ENCODE measurements at regions not wholly inside any gene's neighbourhood (a gene's known extent, or its start where the extent isn't known, plus 50 kb on each side); places are given as distances from the start of the nearest gene placed in this dataset.

GRCh38 chr20:6954219-6954618 is 186.7 kb downstream of the BMP2 start:
- TF ChIP-seq POLR2A (IDR thresholded peaks at IDR 0.05; ENCODE audit: low read depth, low read length): no peak
- DNase-seq (ENCODE audit: insufficient read length, low spot score) (no peak), FAIRE-seq (no peak)

- FAIRE-seq (no peak), DNase-seq (ENCODE audit: insufficient read length, low spot score) (no peak)
- TF ChIP-seq POLR2A (IDR thresholded peaks at IDR 0.05; ENCODE audit: low read depth, low read length): no peak
These were observed 188.6 kb downstream of the BMP2 start for GRCh38 chr20:6956056-6956455.

- FAIRE-seq: no peak
- DNase-seq (ENCODE audit: insufficient read length, low spot score): no peak
These were observed 189.1 kb downstream of the BMP2 start for GRCh38 chr20:6956574-6956973.

GRCh38 chr20:6959900-6960312 is 192.4 kb downstream of the BMP2 start:
- no peak for FAIRE-seq
- no peak for DNase-seq (ENCODE audit: insufficient read length, low spot score)
- TF ChIP-seq POLR2A (IDR thresholded peaks at IDR 0.05; ENCODE audit: low read depth, low read length): no peak

More at GRCh38 chr20:6956574-6956973, 189.1 kb downstream of the BMP2 start:
- no peak for TF ChIP-seq POLR2A (IDR thresholded peaks at IDR 0.05; ENCODE audit: low read depth, low read length)

GRCh38 chr20:6966721-6967120 is 199.2 kb downstream of the BMP2 start:
- no peak for TF ChIP-seq POLR2A (IDR thresholded peaks at IDR 0.05; ENCODE audit: low read depth, low read length)
- no peak for FAIRE-seq
- DNase-seq (ENCODE audit: insufficient read length, low spot score): no peak

DNA sequence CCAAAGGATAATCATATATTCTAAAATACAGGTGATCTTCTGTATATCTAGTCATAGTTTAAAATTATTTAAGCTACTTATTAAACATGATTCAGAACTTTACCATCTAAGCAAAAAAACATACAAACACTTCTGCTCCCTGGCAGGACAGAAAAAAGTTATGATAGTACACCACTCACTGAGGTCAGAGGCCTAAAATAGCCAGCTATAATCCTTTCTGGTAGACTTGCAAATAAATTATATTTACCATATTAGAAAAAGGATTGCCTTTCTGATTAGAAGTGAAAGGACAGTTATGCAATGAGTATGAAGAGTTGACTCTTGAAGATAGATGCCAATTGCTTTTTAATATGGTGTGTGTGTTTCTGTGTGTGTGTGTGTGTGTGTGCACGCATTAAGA is 207.4 kb downstream of the BMP2 start:
- TF ChIP-seq POLR2A (IDR thresholded peaks at IDR 0.05; ENCODE audit: low read depth, low read length): no peak
- DNase-seq (ENCODE audit: insufficient read length, low spot score): no peak
- no peak for FAIRE-seq

- TF ChIP-seq POLR2A (IDR thresholded peaks at IDR 0.05; ENCODE audit: low read depth, low read length): no peak
- no peak for DNase-seq (ENCODE audit: insufficient read length, low spot score)
- no peak for FAIRE-seq
These were observed 207.8 kb downstream of the BMP2 start for GRCh38 chr20:6975311-6975710.

GRCh38 chr20:6976106-6976900 is 208.8 kb downstream of the BMP2 start:
- no peak for DNase-seq (ENCODE audit: insufficient read length, low spot score)
- no peak for TF ChIP-seq POLR2A (IDR thresholded peaks at IDR 0.05; ENCODE audit: low read depth, low read length)
- no peak for FAIRE-seq

DNA sequence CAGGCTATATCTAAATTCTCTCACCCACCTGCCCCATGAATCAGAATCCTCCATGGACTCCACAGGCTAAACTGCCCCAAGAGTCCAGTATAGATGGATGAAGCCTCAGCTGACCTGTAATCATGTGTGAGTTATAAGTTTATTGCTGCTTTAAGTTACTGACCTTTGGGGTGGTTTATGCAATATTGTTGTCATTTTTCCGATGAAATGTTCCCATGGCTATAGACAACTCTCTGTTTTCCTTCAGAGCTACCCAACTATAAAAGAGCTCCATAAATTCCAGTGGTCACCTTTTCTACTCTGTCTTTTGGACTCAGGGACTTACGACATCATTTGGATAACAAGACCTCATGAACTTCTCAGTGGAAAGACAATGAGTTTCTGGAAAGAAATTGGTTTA is 212.1 kb downstream of the BMP2 start:
- DNase-seq (ENCODE audit: insufficient read length, low spot score) (no peak), FAIRE-seq (no peak)
- TF ChIP-seq POLR2A (IDR thresholded peaks at IDR 0.05; ENCODE audit: low read depth, low read length): no peak

- DNase-seq (ENCODE audit: insufficient read length, low spot score) (no peak), FAIRE-seq (no peak)
- no peak for TF ChIP-seq POLR2A (IDR thresholded peaks at IDR 0.05; ENCODE audit: low read depth, low read length)
These were observed 225.5 kb downstream of the BMP2 start for GRCh38 chr20:6993011-6993410.

DNA sequence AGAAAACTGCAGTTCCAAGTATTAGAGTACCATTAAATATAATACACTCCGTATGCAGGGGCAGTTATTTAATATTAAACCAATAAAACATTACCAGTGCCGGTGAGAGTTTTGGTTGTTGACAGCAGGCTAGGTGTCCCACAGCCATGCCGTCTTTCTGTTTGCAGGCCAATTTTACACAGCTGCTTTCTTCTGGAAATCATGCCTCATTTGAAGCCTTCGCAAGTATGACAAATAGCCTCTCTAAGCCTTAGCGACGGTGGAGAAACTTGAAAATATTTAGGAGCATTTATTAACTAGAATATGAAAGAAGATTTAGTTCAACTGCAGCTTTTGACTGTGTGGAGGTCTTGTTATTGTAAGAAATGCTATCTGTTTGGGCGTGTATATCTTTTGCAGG is 226.0 kb downstream of the BMP2 start:
- TF ChIP-seq POLR2A (IDR thresholded peaks at IDR 0.05; ENCODE audit: low read depth, low read length): no peak
- no peak for DNase-seq (ENCODE audit: insufficient read length, low spot score)
- no peak for FAIRE-seq

DNA sequence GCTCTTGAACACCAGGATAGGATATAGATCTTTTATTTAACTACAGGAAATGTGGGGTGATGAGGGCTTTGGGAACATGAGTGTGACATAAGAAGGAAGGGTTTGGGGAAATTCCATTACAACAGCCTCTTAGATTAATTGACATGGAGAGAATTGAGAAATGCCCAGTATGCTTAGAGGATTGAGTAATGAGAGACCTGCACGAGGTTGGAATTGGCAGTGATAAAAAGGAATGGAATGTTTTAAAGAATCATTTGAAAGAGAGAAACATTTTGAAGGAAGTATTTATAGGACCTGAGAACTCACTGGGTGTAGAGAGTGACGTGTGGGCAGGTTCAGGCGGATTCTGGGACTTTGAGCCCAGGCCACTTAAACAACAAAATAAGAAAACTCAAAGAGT is 227.0 kb downstream of the BMP2 start:
- TF ChIP-seq POLR2A (IDR thresholded peaks at IDR 0.05; ENCODE audit: low read depth, low read length): no peak
- FAIRE-seq (no peak), DNase-seq (ENCODE audit: insufficient read length, low spot score) (no peak)

DNA sequence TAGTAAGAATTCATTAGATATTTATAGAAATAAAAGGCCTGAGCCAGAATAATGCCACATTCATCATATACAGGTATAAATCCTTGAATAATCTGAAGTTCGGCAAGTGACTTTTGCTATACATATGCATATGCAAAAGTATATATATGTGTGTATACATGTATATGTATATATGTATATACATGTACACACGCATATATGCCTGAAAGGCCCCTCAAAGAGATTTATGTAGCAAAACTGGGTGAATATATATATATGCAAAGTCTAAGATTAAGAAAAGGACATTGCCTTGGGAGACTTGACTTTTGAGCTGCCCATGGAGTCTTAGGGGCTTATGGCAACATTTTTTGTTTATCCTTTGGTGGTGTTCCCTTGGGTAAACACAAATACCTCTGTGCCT is 231.4 kb downstream of the BMP2 start:
- DNase-seq (ENCODE audit: insufficient read length, low spot score) (no peak), FAIRE-seq (no peak)
- TF ChIP-seq POLR2A (IDR thresholded peaks at IDR 0.05; ENCODE audit: low read depth, low read length): no peak

GRCh38 chr20:6999381-6999780 is 231.9 kb downstream of the BMP2 start:
- FAIRE-seq: no peak

DNA sequence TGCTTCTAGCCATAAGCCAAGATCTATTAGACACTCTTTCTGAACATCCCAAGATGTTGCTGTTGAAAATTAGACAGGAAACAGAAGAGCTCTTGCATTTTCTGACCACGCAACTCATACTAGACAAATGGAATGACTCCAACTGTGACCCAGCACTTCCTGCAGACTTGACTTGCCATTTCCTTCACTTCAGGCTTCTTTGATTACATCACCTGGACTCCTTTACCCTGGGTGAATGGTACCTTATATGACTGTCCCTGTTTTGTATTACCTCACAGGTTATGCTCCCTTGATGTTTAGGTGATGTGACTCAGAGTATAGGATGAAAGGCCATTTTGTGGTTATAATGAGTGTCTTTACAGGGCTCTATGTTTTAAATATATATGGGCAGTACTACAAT is 236.1 kb downstream of the BMP2 start:
- no peak for DNase-seq (ENCODE audit: insufficient read length, low spot score)
- no peak for FAIRE-seq
- TF ChIP-seq POLR2A (IDR thresholded peaks at IDR 0.05; ENCODE audit: low read depth, low read length): no peak

More at GRCh38 chr20:6999381-6999780, 231.9 kb downstream of the BMP2 start:
- no peak for DNase-seq (ENCODE audit: insufficient read length, low spot score)
- TF ChIP-seq POLR2A (IDR thresholded peaks at IDR 0.05; ENCODE audit: low read depth, low read length): no peak
